ENCODE measurements at regions not wholly inside any gene's neighbourhood (a gene's known extent, or its start where the extent isn't known, plus 50 kb on each side); places are given as distances from the start of the nearest gene placed in this dataset.
"Not testable (repeated sequence)": the region's sequence is repeated elsewhere in the genome, so short reads cannot be mapped to it uniquely, and the experiment has no call there.

DNA sequence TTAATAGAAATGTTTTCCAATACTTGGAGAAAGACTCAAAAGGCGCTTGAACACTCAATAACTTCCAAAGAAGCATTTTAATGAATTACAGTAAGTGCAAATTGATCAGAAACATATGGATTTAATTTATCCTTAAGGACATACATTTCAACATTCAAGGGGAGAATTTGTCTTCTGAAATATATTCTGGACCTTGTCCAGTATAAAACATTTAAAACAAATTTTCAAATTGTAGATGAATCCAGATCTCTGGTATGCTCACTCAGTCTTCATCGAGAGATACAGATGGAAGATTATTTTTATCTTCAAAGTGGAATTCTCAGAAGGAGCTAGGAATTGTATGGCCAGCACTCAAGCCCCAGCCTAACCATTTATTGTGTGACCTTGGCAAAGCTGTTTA, 310.4 kb downstream of the ZNF674 start:
- Histone ChIP-seq H3K79me2 (ENCODE audit: low read depth) (no peaks in the 10 kb centered on the region), H3K27ac (no peak overlapping the region), H3K9ac (no peak overlapping the region), H3K4me1 (no peaks in the 10 kb centered on the region), H4K20me1 (ENCODE audit: low read depth) (no peaks in the 10 kb centered on the region), H2AFZ (replicated peaks) (no peak overlapping the region), H3K4me3 (no peak overlapping the region), H3K4me2 (no peak overlapping the region), H3K36me3 (no peaks in the 10 kb centered on the region), H3K27me3 (no peaks in the 10 kb centered on the region), H3F3A (ENCODE audit: low read depth) (no peaks in the 10 kb centered on the region), H3K9me3 (ENCODE audit: low read depth) (no peaks in the 10 kb centered on the region)
- TF ChIP-seq, protein P1, sequence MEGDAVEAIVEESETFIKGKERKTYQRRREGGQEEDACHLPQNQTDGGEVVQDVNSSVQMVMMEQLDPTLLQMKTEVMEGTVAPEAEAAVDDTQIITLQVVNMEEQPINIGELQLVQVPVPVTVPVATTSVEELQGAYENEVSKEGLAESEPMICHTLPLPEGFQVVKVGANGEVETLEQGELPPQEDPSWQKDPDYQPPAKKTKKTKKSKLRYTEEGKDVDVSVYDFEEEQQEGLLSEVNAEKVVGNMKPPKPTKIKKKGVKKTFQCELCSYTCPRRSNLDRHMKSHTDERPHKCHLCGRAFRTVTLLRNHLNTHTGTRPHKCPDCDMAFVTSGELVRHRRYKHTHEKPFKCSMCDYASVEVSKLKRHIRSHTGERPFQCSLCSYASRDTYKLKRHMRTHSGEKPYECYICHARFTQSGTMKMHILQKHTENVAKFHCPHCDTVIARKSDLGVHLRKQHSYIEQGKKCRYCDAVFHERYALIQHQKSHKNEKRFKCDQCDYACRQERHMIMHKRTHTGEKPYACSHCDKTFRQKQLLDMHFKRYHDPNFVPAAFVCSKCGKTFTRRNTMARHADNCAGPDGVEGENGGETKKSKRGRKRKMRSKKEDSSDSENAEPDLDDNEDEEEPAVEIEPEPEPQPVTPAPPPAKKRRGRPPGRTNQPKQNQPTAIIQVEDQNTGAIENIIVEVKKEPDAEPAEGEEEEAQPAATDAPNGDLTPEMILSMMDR (IDR thresholded peaks at IDR 0.05): no peak
- TF ChIP-seq EZH2phosphoT487 (IDR thresholded peaks at IDR 0.05): no peak
- no peak for TF ChIP-seq EZH2 (IDR thresholded peaks at IDR 0.05)
- H3K4me3 Mint-ChIP-seq: no peak overlapping the region
- DNase-seq (ENCODE audit: low spot score): no peak
- H3K9me3 Mint-ChIP-seq: peaks cover 3% of the 10 kb centered on the region
- no peaks in the 10 kb centered on the region for H3K4me1 Mint-ChIP-seq
- no peak overlapping the region for H3K27ac Mint-ChIP-seq
- H3K27me3 Mint-ChIP-seq (ENCODE audit: insufficient read depth, low read depth): no peaks in the 10 kb centered on the region
- H3K36me3 Mint-ChIP-seq: no peaks in the 10 kb centered on the region

DNA sequence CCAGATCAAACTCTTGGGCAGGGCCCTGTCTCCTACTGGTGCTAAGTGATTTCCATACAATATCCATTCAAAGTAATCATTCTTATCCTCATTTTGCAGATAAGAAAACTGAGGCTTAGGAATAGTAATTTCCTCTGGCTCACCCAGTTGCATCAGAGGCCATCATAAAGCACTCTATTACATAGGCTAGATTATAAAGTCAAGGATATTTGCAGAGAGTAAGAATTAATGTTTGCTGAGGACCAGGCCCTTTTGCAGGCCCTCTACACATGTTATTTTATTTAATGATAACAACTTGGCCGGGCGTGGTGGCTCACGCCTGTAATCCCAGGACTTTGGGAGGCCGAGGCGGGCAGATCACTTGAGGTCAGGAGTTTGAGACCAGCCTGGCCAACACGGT, 316.8 kb downstream of the ZNF674 start:
- H3K4me3 ChIP-seq: no peak overlapping the region
- TF ChIP-seq, protein P1 (IDR thresholded peaks at IDR 0.05): no peak
- no peak for TF ChIP-seq EZH2phosphoT487 (IDR thresholded peaks at IDR 0.05)
- TF ChIP-seq EZH2 (IDR thresholded peaks at IDR 0.05): no peak
- no peaks in the 10 kb centered on the region for H3K4me1 ChIP-seq
- H3K36me3 ChIP-seq: no peaks in the 10 kb centered on the region
- no peaks in the 10 kb centered on the region for H3K27me3 ChIP-seq
- no peak overlapping the region for H3K27ac ChIP-seq
- no peak overlapping the region for H3K4me3 Mint-ChIP-seq
- peaks cover 3% of the 10 kb centered on the region for H3K27me3 Mint-ChIP-seq (ENCODE audit: insufficient read depth, low read depth)
- no peak for DNase-seq (ENCODE audit: low spot score)
- no peaks in the 10 kb centered on the region for H3K79me2 ChIP-seq (ENCODE audit: low read depth)
- H3K4me1 Mint-ChIP-seq: no peaks in the 10 kb centered on the region
- no peaks in the 10 kb centered on the region for H3K36me3 Mint-ChIP-seq
- H3K9ac ChIP-seq: no peak overlapping the region
- no peak overlapping the region for H2AFZ ChIP-seq (replicated peaks)
- H3K4me2 ChIP-seq: no peak overlapping the region
- no peaks in the 10 kb centered on the region for H4K20me1 ChIP-seq (ENCODE audit: low read depth)
- no peaks in the 10 kb centered on the region for H3F3A ChIP-seq (ENCODE audit: low read depth)
- H3K27ac Mint-ChIP-seq: no peak overlapping the region
- no peaks in the 10 kb centered on the region for H3K9me3 ChIP-seq (ENCODE audit: low read depth)
- peaks cover 2% of the 10 kb centered on the region for H3K9me3 Mint-ChIP-seq

DNA sequence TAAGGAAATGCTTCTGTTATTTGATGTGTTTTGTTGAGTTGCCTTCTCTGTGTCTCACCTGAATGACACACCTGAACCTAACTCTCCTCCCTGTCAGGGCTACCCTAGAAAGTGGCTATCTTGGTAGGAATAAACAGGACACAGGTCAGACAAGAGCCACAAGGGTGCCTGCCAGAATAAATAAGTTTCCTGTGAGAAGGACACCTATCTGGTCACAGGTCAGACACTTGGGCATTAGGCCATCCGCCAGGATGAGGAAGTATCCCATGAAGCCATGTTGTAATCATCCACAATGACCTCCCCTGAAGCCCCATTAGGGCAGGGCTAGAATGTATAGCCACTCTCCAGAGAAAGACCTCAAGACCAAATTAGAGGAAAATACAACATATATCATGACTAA, 318.8 kb downstream of the ZNF674 start:
- H3K27me3 Mint-ChIP-seq (ENCODE audit: insufficient read depth, low read depth): peaks cover 3% of the 10 kb centered on the region
- Histone ChIP-seq H3K27ac (no peak overlapping the region), H2AFZ (replicated peaks) (no peak overlapping the region), H3K79me2 (ENCODE audit: low read depth) (no peaks in the 10 kb centered on the region), H3K9ac (no peak overlapping the region), H3K4me2 (no peak overlapping the region), H3K4me3 (no peak overlapping the region), H4K20me1 (ENCODE audit: low read depth) (no peaks in the 10 kb centered on the region), H3K36me3 (no peaks in the 10 kb centered on the region), H3F3A (ENCODE audit: low read depth) (no peaks in the 10 kb centered on the region), H3K27me3 (no peaks in the 10 kb centered on the region), H3K9me3 (ENCODE audit: low read depth) (no peaks in the 10 kb centered on the region), H3K4me1 (no peaks in the 10 kb centered on the region)
- no peak overlapping the region for H3K27ac Mint-ChIP-seq
- TF ChIP-seq EZH2phosphoT487 (IDR thresholded peaks at IDR 0.05): no peak
- no peak for TF ChIP-seq EZH2 (IDR thresholded peaks at IDR 0.05)
- TF ChIP-seq, protein P1 (IDR thresholded peaks at IDR 0.05): no peak
- no peak overlapping the region for H3K4me3 Mint-ChIP-seq
- peaks cover 5% of the 10 kb centered on the region for H3K9me3 Mint-ChIP-seq
- no peak for DNase-seq (ENCODE audit: low spot score)
- no peaks in the 10 kb centered on the region for H3K36me3 Mint-ChIP-seq
- no peaks in the 10 kb centered on the region for H3K4me1 Mint-ChIP-seq

DNA sequence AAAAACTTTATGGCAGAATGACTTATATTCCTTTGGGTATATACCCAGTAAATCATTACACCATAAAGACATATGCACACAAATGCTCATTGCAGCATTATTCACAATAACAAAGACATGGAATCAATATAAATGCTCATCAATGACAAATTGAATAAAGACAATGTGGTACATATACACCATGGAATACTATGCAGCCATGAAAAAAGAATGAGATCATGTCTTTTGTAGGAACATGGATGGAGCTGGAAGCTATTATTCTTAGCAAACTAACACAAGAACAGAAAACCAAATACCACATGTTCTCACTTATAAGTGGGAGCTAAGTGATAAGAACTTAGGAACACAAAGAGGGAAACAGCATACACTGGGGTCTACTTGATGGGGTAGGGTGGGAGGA, 321.7 kb downstream of the ZNF674 start:
- not testable (repeated sequence) for H3K27me3 Mint-ChIP-seq (ENCODE audit: insufficient read depth, low read depth); DNase-seq (ENCODE audit: low spot score); H4K20me1 ChIP-seq (ENCODE audit: low read depth); H3K27me3 ChIP-seq; H3K4me3 ChIP-seq; H3K36me3 Mint-ChIP-seq; H2AFZ ChIP-seq (replicated peaks); H3K9me3 Mint-ChIP-seq; H3K9me3 ChIP-seq (ENCODE audit: low read depth); H3K4me2 ChIP-seq; H3K4me3 Mint-ChIP-seq; H3K79me2 ChIP-seq (ENCODE audit: low read depth); H3K4me1 Mint-ChIP-seq; H3K4me1 ChIP-seq; H3K27ac Mint-ChIP-seq; H3K9ac ChIP-seq; H3K36me3 ChIP-seq; H3F3A ChIP-seq (ENCODE audit: low read depth); H3K27ac ChIP-seq

All from neural progenitor cell (in vitro differentiated cells).